ENCODE measurements at regions not wholly inside any gene's neighbourhood (a gene's known extent, or its start where the extent isn't known, plus 50 kb on each side); places are given as distances from the start of the nearest gene placed in this dataset.

GRCh38 chr1:222935239-222935900 is 120.5 kb downstream of the DISP1 start:
- CTCF ChIA-PET = no interaction called here
- no peaks in the 10 kb centered on the region for H3K4me1 Mint-ChIP-seq (ENCODE audit: low read depth)
- no peaks in the 10 kb centered on the region for H3K27me3 Mint-ChIP-seq (ENCODE audit: low read depth)
- H3K9me3 Mint-ChIP-seq (ENCODE audit: insufficient read depth) = no peaks in the 10 kb centered on the region
- H3K36me3 Mint-ChIP-seq (ENCODE audit: low read depth) = no peaks in the 10 kb centered on the region
- ATAC-seq (no peak), DNase-seq (no peak)
- no peak overlapping the region for H3K27ac Mint-ChIP-seq
- POLR2A ChIA-PET = no interaction called here
- H3K4me3 Mint-ChIP-seq = no peak overlapping the region

- Mint-ChIP-seq H3K27me3 (ENCODE audit: low read depth) (no peaks in the 10 kb centered on the region), H3K4me3 (no peak overlapping the region), H3K4me1 (ENCODE audit: low read depth) (no peaks in the 10 kb centered on the region), H3K36me3 (ENCODE audit: low read depth) (no peaks in the 10 kb centered on the region), H3K27ac (no peak overlapping the region), H3K9me3 (ENCODE audit: insufficient read depth) (no peaks in the 10 kb centered on the region)
- ChIA-PET CTCF (no interaction called here), POLR2A (no interaction called here)
- ATAC-seq (no peak), DNase-seq (no peak)
Measured at GRCh38 chr1:222936042-222936441, 121.2 kb downstream of the DISP1 start.

- POLR2A ChIA-PET = no interaction called here
- H3K4me3 Mint-ChIP-seq = no peak overlapping the region
- H3K9me3 Mint-ChIP-seq (ENCODE audit: insufficient read depth) = no peaks in the 10 kb centered on the region
- no peaks in the 10 kb centered on the region for H3K4me1 Mint-ChIP-seq (ENCODE audit: low read depth)
- H3K36me3 Mint-ChIP-seq (ENCODE audit: low read depth) = no peaks in the 10 kb centered on the region
- CTCF ChIA-PET = no interaction called here
- H3K27me3 Mint-ChIP-seq (ENCODE audit: low read depth) = no peaks in the 10 kb centered on the region
- DNase-seq = no peak
- no peak overlapping the region for H3K27ac Mint-ChIP-seq
- no peak for ATAC-seq
Measured at GRCh38 chr1:222938986-222939385, 124.1 kb downstream of the DISP1 start.

GRCh38 chr1:222940095-222940494 is 125.3 kb downstream of the DISP1 start:
- H3K27me3 Mint-ChIP-seq (ENCODE audit: low read depth) = no peaks in the 10 kb centered on the region
- no peak for ATAC-seq

GRCh38 chr1:222940906-222941305 is 126.1 kb downstream of the DISP1 start:
- no peak for DNase-seq
- ChIA-PET POLR2A (no interaction called here), CTCF (no interaction called here)
- Mint-ChIP-seq H3K9me3 (ENCODE audit: insufficient read depth) (no peaks in the 10 kb centered on the region), H3K4me1 (ENCODE audit: low read depth) (no peaks in the 10 kb centered on the region), H3K4me3 (no peak overlapping the region), H3K27ac (no peak overlapping the region), H3K36me3 (ENCODE audit: low read depth) (no peaks in the 10 kb centered on the region), H3K27me3 (ENCODE audit: low read depth) (no peaks in the 10 kb centered on the region)
- ATAC-seq = no peak

More at GRCh38 chr1:222940095-222940494, 125.3 kb downstream of the DISP1 start:
- no peak for DNase-seq
- Mint-ChIP-seq H3K4me3 (no peak overlapping the region), H3K9me3 (ENCODE audit: insufficient read depth) (no peaks in the 10 kb centered on the region), H3K27ac (no peak overlapping the region), H3K4me1 (ENCODE audit: low read depth) (no peaks in the 10 kb centered on the region), H3K36me3 (ENCODE audit: low read depth) (no peaks in the 10 kb centered on the region)
- CTCF ChIA-PET = no interaction called here
- POLR2A ChIA-PET = no interaction called here

GRCh38 chr1:222941425-222941824 is 126.6 kb downstream of the DISP1 start:
- DNase-seq (no peak), ATAC-seq (no peak)
- CTCF ChIA-PET = no interaction called here
- Mint-ChIP-seq H3K27me3 (ENCODE audit: low read depth) (no peaks in the 10 kb centered on the region), H3K4me3 (no peak overlapping the region), H3K4me1 (ENCODE audit: low read depth) (no peaks in the 10 kb centered on the region), H3K27ac (no peak overlapping the region), H3K36me3 (ENCODE audit: low read depth) (no peaks in the 10 kb centered on the region), H3K9me3 (ENCODE audit: insufficient read depth) (no peaks in the 10 kb centered on the region)
- POLR2A ChIA-PET = no interaction called here

GRCh38 chr1:222946436-222946835 is 131.6 kb downstream of the DISP1 start:
- Mint-ChIP-seq H3K27me3 (ENCODE audit: low read depth) (no peaks in the 10 kb centered on the region), H3K4me3 (no peak overlapping the region), H3K27ac (no peak overlapping the region), H3K36me3 (ENCODE audit: low read depth) (no peaks in the 10 kb centered on the region), H3K9me3 (ENCODE audit: insufficient read depth) (no peaks in the 10 kb centered on the region), H3K4me1 (ENCODE audit: low read depth) (no peaks in the 10 kb centered on the region)
- DNase-seq (no peak), ATAC-seq (no peak)
- ChIA-PET POLR2A (interaction anchor here (0.7 kb wide), 1 partner anchor 271 kb away, joined by 3 read pairs; no protein-coding TSS in a partner anchor), CTCF (no interaction called here)

GRCh38 chr1:222948079-222948478 is 133.2 kb downstream of the DISP1 start:
- no peak for DNase-seq
- Mint-ChIP-seq H3K27ac (no peak overlapping the region), H3K4me3 (no peak overlapping the region), H3K4me1 (ENCODE audit: low read depth) (no peaks in the 10 kb centered on the region), H3K36me3 (ENCODE audit: low read depth) (no peaks in the 10 kb centered on the region), H3K27me3 (ENCODE audit: low read depth) (no peaks in the 10 kb centered on the region), H3K9me3 (ENCODE audit: insufficient read depth) (no peaks in the 10 kb centered on the region)
- ATAC-seq = no peak
- ChIA-PET POLR2A (no interaction called here), CTCF (no interaction called here)

- Mint-ChIP-seq H3K4me1 (ENCODE audit: low read depth) (no peaks in the 10 kb centered on the region), H3K27ac (no peak overlapping the region), H3K9me3 (ENCODE audit: insufficient read depth) (no peaks in the 10 kb centered on the region), H3K4me3 (no peak overlapping the region), H3K27me3 (ENCODE audit: low read depth) (no peaks in the 10 kb centered on the region), H3K36me3 (ENCODE audit: low read depth) (no peaks in the 10 kb centered on the region)
- CTCF ChIA-PET = no interaction called here
- POLR2A ChIA-PET = no interaction called here
- ATAC-seq = no peak
- no peak for DNase-seq
Measured at GRCh38 chr1:222950892-222951291, 136.1 kb downstream of the DISP1 start.

- H3K4me3 Mint-ChIP-seq = no peak overlapping the region
- ChIA-PET CTCF (no interaction called here), POLR2A (no interaction called here)
- DNase-seq (no peak), ATAC-seq (no peak)
- no peak overlapping the region for H3K27ac Mint-ChIP-seq
- no peaks in the 10 kb centered on the region for H3K9me3 Mint-ChIP-seq (ENCODE audit: insufficient read depth)
- H3K36me3 Mint-ChIP-seq (ENCODE audit: low read depth) = no peaks in the 10 kb centered on the region
- H3K27me3 Mint-ChIP-seq (ENCODE audit: low read depth) = no peaks in the 10 kb centered on the region
- no peaks in the 10 kb centered on the region for H3K4me1 Mint-ChIP-seq (ENCODE audit: low read depth)
Measured at GRCh38 chr1:222953585-222953984, 138.7 kb downstream of the DISP1 start.

- CTCF ChIA-PET = no interaction called here
- no peak overlapping the region for H3K27ac Mint-ChIP-seq
- no peak overlapping the region for H3K4me3 Mint-ChIP-seq
- H3K36me3 Mint-ChIP-seq (ENCODE audit: low read depth) = no peaks in the 10 kb centered on the region
- no peak for DNase-seq
- no peaks in the 10 kb centered on the region for H3K27me3 Mint-ChIP-seq (ENCODE audit: low read depth)
- POLR2A ChIA-PET = no interaction called here
- ATAC-seq = no peak
- H3K4me1 Mint-ChIP-seq (ENCODE audit: low read depth) = no peaks in the 10 kb centered on the region
- no peaks in the 10 kb centered on the region for H3K9me3 Mint-ChIP-seq (ENCODE audit: insufficient read depth)
Measured at GRCh38 chr1:222955964-222956363, 141.1 kb downstream of the DISP1 start.

GRCh38 chr1:222956601-222957000 is 141.8 kb downstream of the DISP1 start:
- Mint-ChIP-seq H3K36me3 (ENCODE audit: low read depth) (no peaks in the 10 kb centered on the region), H3K4me1 (ENCODE audit: low read depth) (no peaks in the 10 kb centered on the region), H3K9me3 (ENCODE audit: insufficient read depth) (no peaks in the 10 kb centered on the region), H3K27me3 (ENCODE audit: low read depth) (no peaks in the 10 kb centered on the region), H3K27ac (no peak overlapping the region), H3K4me3 (no peak overlapping the region)
- CTCF ChIA-PET = no interaction called here
- POLR2A ChIA-PET = no interaction called here
- no peak for DNase-seq
- ATAC-seq = no peak

GRCh38 chr1:222967466-222968240 is 152.8 kb downstream of the DISP1 start:
- ATAC-seq (no peak), DNase-seq (no peak)
- no peaks in the 10 kb centered on the region for H3K36me3 Mint-ChIP-seq (ENCODE audit: low read depth)
- H3K4me3 Mint-ChIP-seq = no peak overlapping the region
- CTCF ChIA-PET = no interaction called here
- H3K27me3 Mint-ChIP-seq (ENCODE audit: low read depth) = no peaks in the 10 kb centered on the region
- POLR2A ChIA-PET = no interaction called here
- H3K9me3 Mint-ChIP-seq (ENCODE audit: insufficient read depth) = no peaks in the 10 kb centered on the region
- no peaks in the 10 kb centered on the region for H3K4me1 Mint-ChIP-seq (ENCODE audit: low read depth)
- no peak overlapping the region for H3K27ac Mint-ChIP-seq
